ENCODE measurements at regions not wholly inside any gene's neighbourhood (a gene's known extent, or its start where the extent isn't known, plus 50 kb on each side); places are given as distances from the start of the nearest gene placed in this dataset.
A peak's percentile ranks its signal among the peaks of the same experiment; 100 is the strongest.

- no peaks in the 10 kb centered on the region for H3K9me3 Mint-ChIP-seq
- no peaks in the 10 kb centered on the region for H3K4me1 Mint-ChIP-seq
- no peak overlapping the region for H3K4me3 Mint-ChIP-seq
- intact Hi-C loops (cut with micrococcal nuclease), result no loop called here
- DNase-seq, result no peak
- H3K27me3 Mint-ChIP-seq, result peaks cover 25% of the 10 kb centered on the region
- H3K27ac Mint-ChIP-seq, result no peak overlapping the region
- H3K36me3 Mint-ChIP-seq (ENCODE audit: low read depth), result no peaks in the 10 kb centered on the region
Measured at GRCh38 chr22:22072169-22072836, 89.7 kb upstream of the TOP3B start.

DNA sequence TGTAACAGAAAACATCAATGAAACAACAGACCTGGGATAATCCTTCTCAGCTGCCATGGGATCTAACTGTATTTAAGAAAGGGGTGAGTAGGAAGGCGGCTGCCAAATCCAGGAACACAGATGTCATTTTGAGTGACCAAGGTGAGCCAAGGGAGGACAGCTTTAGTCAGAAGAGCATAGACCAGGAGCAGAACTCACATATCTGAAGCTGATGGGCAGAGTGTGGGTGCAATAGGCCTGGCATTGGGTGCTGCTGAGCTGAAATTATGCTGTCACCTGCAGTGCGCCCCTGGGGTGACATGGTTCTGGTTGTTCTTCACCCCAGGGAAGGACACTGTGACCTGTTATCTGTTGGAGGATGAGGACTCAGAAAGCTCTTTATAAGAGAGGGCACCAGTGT lies 88.9 kb upstream of the TOP3B start:
- intact Hi-C loops (cut with micrococcal nuclease), result no loop called here
- H3K4me3 Mint-ChIP-seq, result no peak overlapping the region

GRCh38 chr22:22070371-22070824 lies 87.8 kb upstream of the TOP3B start:
- no peaks in the 10 kb centered on the region for H3K4me1 Mint-ChIP-seq
- H3K9me3 Mint-ChIP-seq, result no peaks in the 10 kb centered on the region
- H3K4me3 Mint-ChIP-seq, result no peak overlapping the region
- intact Hi-C loops (cut with micrococcal nuclease), result no loop called here
- DNase-seq, result no peak
- H3K27ac Mint-ChIP-seq, result no peak overlapping the region
- no peaks in the 10 kb centered on the region for H3K36me3 Mint-ChIP-seq (ENCODE audit: low read depth)
- H3K27me3 Mint-ChIP-seq, result peaks cover 13% of the 10 kb centered on the region

More for the DNA sequence above, 88.9 kb upstream of the TOP3B start:
- H3K27ac Mint-ChIP-seq, result no peak overlapping the region
- no peaks in the 10 kb centered on the region for H3K4me1 Mint-ChIP-seq
- H3K36me3 Mint-ChIP-seq (ENCODE audit: low read depth), result no peaks in the 10 kb centered on the region
- DNase-seq, result no peak
- peaks cover 20% of the 10 kb centered on the region for H3K27me3 Mint-ChIP-seq
- H3K9me3 Mint-ChIP-seq, result no peaks in the 10 kb centered on the region

DNA sequence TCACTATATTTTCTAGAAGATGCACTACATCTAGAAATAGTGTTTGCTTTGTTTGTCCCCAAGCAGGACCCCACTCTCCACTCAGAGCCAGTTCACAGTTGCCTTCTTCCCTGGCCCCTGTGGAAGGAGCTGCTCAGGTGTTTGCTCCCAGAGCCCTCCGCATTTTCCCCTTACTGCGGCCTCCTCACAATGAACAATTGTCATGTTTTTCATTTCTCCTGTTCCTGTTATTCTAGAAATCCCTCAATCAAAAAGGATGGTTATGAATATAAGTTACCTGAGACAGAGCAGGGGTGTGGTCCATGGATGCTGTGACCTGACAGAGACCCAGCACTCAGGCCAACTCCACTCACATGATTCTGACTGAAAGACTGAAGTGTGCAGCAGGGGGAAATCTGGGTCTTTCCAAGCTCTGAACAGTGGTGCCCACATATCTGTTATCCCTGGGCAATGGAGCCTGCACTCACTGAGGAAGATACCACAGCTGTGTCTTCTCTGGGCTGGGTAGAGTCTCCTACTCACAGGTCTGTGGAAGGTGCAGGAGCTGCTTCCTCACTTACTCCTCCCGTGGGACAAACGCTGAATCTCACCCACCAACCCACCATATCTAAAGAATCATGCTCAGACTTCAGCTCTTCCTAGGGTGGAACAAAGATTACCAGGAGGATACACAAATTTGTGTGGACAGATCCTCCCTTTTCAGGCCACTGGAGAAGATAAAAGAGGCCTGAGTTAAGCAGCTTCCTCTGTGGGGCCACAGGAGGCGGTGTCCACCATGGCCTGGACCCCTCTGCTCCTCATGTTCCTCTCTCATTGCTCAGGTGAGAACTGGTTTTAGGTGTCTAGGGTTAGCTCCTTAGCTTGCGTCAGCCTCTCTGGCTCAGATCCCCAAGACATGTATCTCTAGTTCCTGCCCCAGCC lies 87.1 kb upstream of the TOP3B start:
- DNase-seq, result no peak
- H3K4me3 Mint-ChIP-seq, result no peak overlapping the region
- no peaks in the 10 kb centered on the region for H3K9me3 Mint-ChIP-seq
- no peaks in the 10 kb centered on the region for H3K36me3 Mint-ChIP-seq (ENCODE audit: low read depth)
- H3K27ac Mint-ChIP-seq, result no peak overlapping the region
- peaks cover 14% of the 10 kb centered on the region for H3K27me3 Mint-ChIP-seq
- H3K4me1 Mint-ChIP-seq, result no peaks in the 10 kb centered on the region
- intact Hi-C loops (cut with micrococcal nuclease), result loop anchor here (10.0 kb wide), 1 partner anchor 85 kb away; no protein-coding TSS in a partner anchor

DNA sequence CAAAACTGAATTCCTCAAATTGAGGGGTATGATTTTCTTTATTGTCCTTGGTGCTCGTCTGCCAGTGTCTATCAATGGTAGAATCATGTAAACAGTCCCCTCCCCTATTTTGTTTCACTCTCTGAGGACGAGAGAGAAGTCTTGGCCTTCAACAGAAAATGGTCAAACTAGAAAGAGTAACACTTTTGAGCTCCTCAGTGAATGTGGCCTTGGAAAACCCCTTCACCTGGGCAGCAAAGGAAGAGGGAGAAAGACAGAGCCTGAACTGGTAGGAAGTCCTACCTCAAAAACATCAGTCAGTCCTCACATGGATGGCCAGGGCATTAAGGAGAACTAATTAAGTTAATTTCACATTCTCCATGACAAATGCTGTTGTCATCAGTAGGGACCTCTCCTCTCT lies 86.1 kb upstream of the TOP3B start:
- H3K9me3 Mint-ChIP-seq, result no peaks in the 10 kb centered on the region
- peaks cover 8% of the 10 kb centered on the region for H3K27me3 Mint-ChIP-seq
- H3K27ac Mint-ChIP-seq, result no peak overlapping the region
- no peaks in the 10 kb centered on the region for H3K36me3 Mint-ChIP-seq (ENCODE audit: low read depth)
- no peak for DNase-seq
- intact Hi-C loops (cut with micrococcal nuclease), result loop anchor here (10.0 kb wide), 1 partner anchor 86 kb away; no protein-coding TSS in a partner anchor
- H3K4me1 Mint-ChIP-seq, result no peaks in the 10 kb centered on the region
- no peak overlapping the region for H3K4me3 Mint-ChIP-seq

DNA sequence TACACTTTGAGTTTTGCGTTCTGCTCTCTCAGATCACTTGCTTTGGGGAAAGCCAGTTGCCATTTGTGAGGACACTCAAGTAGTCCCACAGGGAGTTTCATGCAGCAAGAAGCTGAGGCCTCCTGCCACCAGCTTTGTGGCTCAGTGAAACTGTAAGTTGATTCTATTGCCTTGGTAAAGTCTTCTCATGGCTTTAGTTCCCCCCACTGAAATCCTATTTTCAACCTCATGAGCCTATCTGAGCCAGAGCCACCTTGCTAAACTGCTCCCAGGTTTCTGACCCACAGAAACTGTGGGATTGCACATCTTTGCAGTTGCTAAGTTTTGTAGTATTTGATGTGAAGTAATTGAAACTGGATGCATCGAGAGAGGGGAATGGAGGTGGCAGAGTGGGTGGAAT lies 85.4 kb upstream of the TOP3B start:
- no peak for DNase-seq
- Mint-ChIP-seq H3K4me1 (no peaks in the 10 kb centered on the region), H3K9me3 (no peaks in the 10 kb centered on the region), H3K27me3 (peaks cover 8% of the 10 kb centered on the region), H3K27ac (no peak overlapping the region), H3K4me3 (no peak overlapping the region), H3K36me3 (ENCODE audit: low read depth) (no peaks in the 10 kb centered on the region)
- intact Hi-C loops (cut with micrococcal nuclease), result loop anchor here (10.0 kb wide), 1 partner anchor 87 kb away; no protein-coding TSS in a partner anchor

DNA sequence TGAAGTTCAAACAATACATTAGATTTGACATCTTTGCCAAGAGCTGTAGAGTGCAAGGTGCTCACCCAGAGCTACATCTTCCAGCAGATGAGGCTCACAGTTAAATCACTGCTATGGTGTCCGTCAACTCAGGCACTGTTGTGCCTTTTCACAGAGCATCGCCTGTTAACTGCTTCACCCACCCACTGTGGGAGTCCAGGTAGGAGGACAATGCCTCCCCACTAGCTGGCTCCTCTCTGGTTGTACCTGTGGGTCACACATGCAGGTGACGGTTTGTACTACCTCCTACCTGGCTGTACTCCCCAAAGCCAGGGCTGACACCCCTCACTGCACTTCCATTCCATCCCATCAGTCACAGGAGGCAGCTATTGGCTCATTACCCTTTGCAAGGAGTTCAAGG lies 84.6 kb upstream of the TOP3B start:
- Mint-ChIP-seq H3K4me1 (no peaks in the 10 kb centered on the region), H3K27me3 (peaks cover 8% of the 10 kb centered on the region), H3K4me3 (no peak overlapping the region), H3K36me3 (ENCODE audit: low read depth) (no peaks in the 10 kb centered on the region), H3K9me3 (no peaks in the 10 kb centered on the region), H3K27ac (no peak overlapping the region)
- DNase-seq, result no peak
- intact Hi-C loops (cut with micrococcal nuclease), result loop anchor here (10.0 kb wide), 1 partner anchor 88 kb away; no protein-coding TSS in a partner anchor

- intact Hi-C loops (cut with micrococcal nuclease), result loop anchor here (10.0 kb wide), 1 partner anchor 90 kb away; no protein-coding TSS in a partner anchor
- Mint-ChIP-seq H3K4me1 (no peaks in the 10 kb centered on the region), H3K36me3 (ENCODE audit: low read depth) (no peaks in the 10 kb centered on the region), H3K27me3 (peaks cover 10% of the 10 kb centered on the region), H3K9me3 (no peaks in the 10 kb centered on the region), H3K4me3 (no peak overlapping the region), H3K27ac (no peak overlapping the region)
- no peak for DNase-seq
Measured at GRCh38 chr22:22064580-22064979, 82.0 kb upstream of the TOP3B start.

- intact Hi-C loops (cut with micrococcal nuclease), result loop anchor here (10.0 kb wide), 1 partner anchor 92 kb away; no protein-coding TSS in a partner anchor
- Mint-ChIP-seq H3K4me3 (no peak overlapping the region), H3K27ac (no peak overlapping the region), H3K27me3 (peaks cover 22% of the 10 kb centered on the region), H3K36me3 (ENCODE audit: low read depth) (no peaks in the 10 kb centered on the region), H3K9me3 (no peaks in the 10 kb centered on the region), H3K4me1 (no peaks in the 10 kb centered on the region)
- no peak for DNase-seq
Measured at GRCh38 chr22:22062306-22062793, 79.8 kb upstream of the TOP3B start.

- Mint-ChIP-seq H3K27me3 (peaks cover 24% of the 10 kb centered on the region), H3K4me1 (no peaks in the 10 kb centered on the region), H3K4me3 (no peak overlapping the region), H3K9me3 (no peaks in the 10 kb centered on the region), H3K36me3 (ENCODE audit: low read depth) (no peaks in the 10 kb centered on the region), H3K27ac (no peak overlapping the region)
- no peak for DNase-seq
- intact Hi-C loops (cut with micrococcal nuclease), result loop anchor here (10.0 kb wide), 1 partner anchor 93 kb away; no protein-coding TSS in a partner anchor
Measured at GRCh38 chr22:22061085-22062077, 78.8 kb upstream of the TOP3B start.

- Mint-ChIP-seq H3K27ac (no peak overlapping the region), H3K36me3 (ENCODE audit: low read depth) (no peaks in the 10 kb centered on the region), H3K9me3 (no peaks in the 10 kb centered on the region), H3K4me3 (no peak overlapping the region), H3K27me3 (peaks cover 28% of the 10 kb centered on the region), H3K4me1 (no peaks in the 10 kb centered on the region)
- DNase-seq, result peak; percentile 89
- intact Hi-C loops (cut with micrococcal nuclease), result loop anchor here (10.0 kb wide), 1 partner anchor 94 kb away; no protein-coding TSS in a partner anchor
Measured at GRCh38 chr22:22060200-22061084, 77.9 kb upstream of the TOP3B start.

DNA sequence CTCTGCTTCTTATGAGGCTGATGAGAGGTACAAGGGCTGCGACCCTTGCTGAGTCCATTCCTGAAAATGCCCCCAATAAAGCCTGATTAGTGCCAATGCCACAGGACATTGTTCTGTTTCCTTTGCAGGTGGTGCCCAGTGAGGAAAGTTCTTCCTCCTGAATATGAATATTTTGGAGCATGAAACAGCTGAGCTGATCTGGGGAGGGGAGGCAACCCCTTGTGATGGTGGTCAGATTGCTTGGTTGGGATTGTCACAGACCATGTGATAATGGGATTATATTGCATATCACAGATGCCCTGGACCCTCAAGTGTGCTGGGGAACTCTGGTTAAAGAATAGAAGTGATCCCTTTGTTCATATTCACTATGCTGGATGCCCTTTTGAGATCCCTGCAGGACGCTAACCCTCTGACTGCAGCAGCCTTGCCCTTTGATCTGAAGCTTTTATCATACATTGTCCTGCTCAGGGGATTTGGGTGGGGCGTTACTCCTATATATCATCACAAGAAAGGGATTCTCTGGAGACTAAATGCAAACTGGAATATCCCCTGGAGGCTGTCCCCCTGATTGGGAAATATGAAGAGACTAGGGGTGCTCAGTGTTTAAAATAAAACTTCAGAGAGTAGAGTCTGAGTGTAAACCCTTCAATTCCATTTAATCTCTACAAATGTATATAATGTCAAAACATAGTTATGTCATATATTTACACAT lies 76.9 kb upstream of the TOP3B start:
- DNase-seq, result no peak
- H3K4me1 Mint-ChIP-seq, result no peaks in the 10 kb centered on the region
- H3K27ac Mint-ChIP-seq, result no peak overlapping the region
- no peaks in the 10 kb centered on the region for H3K9me3 Mint-ChIP-seq
- H3K4me3 Mint-ChIP-seq, result no peak overlapping the region
- peaks cover 31% of the 10 kb centered on the region for H3K27me3 Mint-ChIP-seq
- intact Hi-C loops (cut with micrococcal nuclease), result loop anchor here (10.0 kb wide), 1 partner anchor 95 kb away; no protein-coding TSS in a partner anchor
- H3K36me3 Mint-ChIP-seq (ENCODE audit: low read depth), result no peaks in the 10 kb centered on the region
